Activated CD8-positive, alpha-beta memory T cell treated with anti-CD3 and anti-CD28 coated beads, Interleukin-2, amount 50 U/mL, for 4 hours (primary cell): ENCODE measurements at regions not wholly inside any gene's neighbourhood (a gene's known extent, or its start where the extent isn't known, plus 50 kb on each side); places are given as distances from the start of the nearest gene placed in this dataset.
"Not testable (repeated sequence)": the region's sequence is repeated elsewhere in the genome, so short reads cannot be mapped to it uniquely, and the experiment has no call there.

ENCODE experiments used
- DNase-seq: peaks from one replicate; pipeline ENCODE4 v3.0.0-alpha.2; 2020

DNA sequence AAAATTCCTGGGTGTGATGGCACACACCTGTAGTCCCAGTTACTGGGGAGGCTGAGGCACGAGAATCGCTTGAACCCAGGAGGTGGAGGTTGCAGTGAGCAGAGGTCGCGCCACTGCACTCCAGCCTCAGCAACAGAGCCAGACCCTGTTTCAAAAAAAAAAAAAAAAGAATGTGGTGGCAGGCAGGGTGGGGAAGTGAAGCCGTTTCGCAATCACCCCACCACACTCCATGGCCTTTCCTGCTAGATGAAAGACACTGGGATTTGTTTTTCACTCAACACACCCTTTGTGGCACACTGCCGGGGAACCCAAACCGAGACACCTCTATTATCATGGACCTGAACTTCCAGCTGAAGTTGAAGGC, 172.4 kb upstream of the IQSEC1 start:
- DNase-seq = no peak

DNA sequence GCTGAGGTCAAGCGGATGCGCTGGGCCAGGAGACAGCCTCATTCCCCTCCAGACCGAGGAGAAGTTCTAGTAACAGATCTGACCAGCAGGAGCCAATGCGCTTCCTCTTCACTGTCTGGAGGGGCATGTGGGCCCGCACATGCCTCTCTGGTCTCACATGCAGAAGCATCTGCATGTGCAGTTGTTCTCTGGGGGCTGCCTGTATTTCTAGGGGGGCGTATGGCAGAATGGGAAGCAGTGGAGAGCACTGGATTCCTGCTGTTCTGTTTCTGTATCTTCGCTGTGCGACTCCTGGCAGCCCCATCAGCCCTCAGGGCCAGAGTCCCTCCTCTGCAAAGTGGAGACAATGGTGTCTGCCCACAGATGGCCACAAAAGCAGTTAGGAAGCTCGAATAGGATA, 170.4 kb upstream of the IQSEC1 start:
- DNase-seq = no peak

DNA sequence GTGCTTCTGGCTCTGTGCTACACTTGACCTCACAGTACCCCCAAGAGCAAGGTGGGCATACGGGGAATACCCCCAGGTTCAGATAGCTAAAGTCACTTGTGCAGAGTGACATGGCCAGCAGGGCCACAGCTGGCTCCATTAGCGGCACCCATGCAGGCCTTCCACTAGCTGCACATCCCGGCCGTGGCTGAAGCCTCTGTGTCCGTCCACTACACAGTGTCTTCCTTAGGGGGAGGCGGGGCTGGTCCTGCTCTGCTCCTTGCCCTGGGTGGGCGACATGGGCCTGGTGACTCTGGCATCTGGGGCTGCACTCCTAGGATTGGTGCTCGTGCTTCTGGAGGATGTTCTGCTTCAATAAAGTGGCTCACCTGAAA, 169.1 kb upstream of the IQSEC1 start:
- no peak for DNase-seq

DNA sequence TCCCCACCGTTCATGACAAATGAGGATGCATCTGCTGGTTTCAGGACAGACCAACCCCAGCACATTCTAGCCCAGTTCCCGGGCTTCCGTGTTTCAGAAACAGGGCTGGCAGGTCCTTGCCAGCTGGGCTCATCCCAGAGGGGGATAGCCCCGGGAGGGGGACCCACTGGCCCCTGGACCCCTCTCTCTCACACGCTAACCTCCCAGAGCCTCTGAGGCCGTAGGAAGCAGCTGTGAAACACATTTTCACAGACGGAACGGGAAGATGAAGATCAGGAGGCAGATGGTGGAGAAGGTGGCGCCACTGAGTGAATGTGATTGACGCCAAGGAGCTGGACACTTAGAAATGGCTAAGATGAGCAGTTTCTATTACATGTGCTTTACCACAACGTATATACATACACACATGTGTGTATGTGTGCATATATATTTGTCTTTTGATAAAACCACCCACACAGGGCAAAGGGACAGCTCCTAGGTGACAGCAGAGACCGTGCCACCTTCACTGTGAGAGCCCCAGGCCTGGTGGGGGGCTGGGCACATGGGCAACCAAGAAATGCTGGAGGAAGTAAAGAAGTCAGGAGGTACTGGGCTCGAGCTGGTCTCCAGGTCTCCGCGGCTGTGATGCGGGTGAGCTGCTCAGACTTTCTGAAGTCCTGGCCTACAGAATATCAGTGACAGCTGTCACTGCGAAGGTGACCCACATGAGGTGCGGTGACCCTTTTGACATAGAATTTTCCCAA, 168.6 kb upstream of the IQSEC1 start:
- no peak for DNase-seq

DNA sequence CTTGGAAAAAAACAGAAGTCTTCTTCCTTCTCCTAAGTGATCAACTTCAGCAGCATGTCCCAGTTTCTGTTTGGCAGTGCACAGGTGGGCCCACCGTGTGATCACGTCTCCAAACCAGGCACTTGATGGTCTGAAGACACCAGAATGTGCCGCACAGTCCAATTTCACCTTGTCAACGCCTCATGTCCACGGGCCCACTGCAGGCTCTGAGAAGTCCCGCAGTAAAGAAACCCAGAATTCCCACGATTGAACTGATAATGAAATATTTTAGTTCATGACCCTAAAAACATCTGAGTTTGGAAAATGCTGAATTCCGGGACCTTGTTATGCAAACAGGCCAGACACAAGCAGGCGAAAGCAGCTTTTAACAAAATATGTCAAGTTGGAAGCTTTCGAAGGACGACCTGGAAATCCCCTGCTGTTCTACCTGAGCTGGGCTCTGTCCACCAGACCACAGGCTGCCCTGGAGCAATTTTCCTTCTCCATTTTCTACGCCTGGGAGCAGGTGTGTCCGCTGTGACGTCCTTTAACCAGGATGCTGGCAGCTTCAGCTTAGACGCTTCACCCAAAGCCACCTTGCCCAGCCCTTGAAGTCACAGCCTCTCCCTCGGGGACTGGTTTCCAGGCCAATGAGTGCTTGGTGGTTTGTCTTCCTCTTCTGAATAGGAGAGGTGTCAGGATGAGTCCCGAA, 167.8 kb upstream of the IQSEC1 start:
- DNase-seq = no peak

DNA sequence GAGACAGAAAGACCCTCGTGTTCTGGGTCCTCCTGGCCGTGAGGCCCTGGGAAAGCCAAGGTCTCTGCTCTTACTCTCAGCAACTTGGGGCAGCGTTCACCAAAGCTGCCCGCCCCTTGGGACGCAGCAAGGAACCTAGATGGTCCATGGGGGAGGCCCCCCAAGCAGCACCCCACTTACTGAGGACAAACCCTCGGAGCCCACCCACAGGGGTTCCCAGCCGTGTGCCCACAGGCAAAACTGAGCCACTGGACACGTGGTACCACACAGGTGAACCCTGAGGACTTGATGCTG, 166.2 kb upstream of the IQSEC1 start:
- DNase-seq = no peak

DNA sequence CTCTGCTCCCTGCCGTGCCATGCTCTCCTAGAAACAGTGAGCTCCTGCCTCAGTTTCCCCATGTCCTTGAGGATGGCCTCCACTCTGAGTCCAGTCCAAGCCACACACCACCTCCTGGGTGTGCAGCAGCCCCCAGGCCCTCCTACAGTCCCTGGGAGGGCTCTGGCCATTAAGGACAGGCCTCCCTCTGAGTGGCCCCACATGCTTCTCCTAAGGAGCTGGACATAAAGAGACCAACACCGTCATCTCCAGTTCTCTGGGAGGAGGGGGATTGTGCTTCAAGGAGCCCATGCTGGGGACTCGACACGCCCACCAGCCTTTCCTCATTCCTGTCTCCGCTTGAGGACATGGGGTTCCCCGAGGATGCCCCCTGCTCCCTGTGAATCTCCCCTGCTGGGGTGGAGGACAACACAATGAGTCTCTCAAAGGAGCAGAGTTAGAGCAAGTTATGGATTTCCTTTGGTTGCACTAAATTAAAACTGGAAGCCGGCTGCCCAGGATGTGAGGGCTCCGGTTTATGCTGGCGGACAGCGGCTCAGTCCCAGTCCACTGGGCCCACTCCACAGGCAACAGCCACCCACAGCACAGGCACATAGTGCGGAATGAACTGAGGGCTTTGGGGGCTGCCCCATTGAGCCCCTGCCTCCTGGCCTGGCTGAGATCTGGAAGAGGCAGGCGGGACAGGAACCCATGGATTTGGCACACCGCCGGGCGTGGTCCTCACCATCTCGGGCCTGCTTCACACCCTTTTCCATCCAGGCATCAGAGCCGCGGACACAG, 165.6 kb upstream of the IQSEC1 start:
- DNase-seq = no peak

DNA sequence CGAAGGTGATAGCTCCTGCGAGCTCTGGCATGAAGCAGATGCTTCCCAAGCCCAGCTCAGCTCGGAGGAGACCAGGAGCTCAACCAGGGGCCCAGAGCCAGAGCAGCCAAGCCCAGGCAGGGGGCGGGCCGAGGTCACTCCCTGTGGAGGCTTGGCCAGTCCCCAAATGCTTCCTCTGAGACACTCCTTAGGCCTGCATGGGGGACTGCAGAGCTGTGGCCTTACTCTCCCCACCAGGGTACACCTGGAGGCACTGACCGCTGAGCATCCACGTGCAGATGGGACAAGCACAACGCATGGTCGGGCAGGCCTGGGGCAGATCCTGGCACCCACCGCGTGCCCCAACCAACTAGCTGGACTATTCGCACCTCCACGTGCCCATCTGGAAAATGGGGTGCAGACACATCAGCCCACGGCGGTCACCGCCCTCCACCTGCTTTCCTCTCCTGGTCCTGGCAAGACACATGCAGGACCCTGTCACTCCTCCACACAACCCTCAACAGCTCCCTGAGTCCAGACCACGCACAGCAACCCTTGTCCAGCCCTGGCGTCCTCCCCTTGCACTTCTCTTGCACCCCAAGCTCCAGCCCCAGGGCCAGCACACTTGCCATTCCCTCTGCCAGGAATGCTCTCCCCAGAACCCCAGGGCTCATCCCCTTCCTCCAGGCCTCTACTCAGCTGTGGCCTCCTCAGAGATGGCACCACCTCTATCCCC, 164.7 kb upstream of the IQSEC1 start:
- no peak for DNase-seq

DNA sequence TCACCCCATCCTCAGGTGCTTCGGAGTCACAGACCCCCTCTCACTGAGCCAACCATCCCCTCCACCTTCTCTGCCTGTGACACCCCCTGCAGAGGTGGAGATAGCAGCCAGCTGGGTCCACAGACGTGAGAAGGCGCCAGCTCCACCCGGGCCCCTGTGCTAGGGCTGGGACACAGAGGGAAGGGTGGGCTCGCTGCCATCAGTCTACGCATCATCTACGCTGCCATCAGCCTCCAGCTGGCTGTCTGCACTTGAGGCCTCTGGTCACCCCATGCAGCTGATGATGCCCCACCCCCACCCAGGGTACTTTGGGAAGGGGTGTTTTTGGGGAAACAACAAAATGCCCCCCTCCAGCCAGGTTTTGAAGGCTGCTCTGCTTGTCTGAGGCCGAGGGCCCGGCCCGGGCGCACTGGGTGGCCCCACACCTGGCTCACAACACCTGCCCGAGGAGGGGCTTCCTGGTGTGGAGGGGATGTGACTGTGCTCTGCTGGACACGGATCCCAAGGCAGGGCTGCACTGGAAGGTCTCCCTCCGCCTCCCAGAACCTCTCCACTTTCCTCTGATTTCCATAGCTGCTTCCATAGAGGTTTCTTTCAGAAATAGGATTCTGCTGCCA, 163.4 kb upstream of the IQSEC1 start:
- DNase-seq = no peak

DNA sequence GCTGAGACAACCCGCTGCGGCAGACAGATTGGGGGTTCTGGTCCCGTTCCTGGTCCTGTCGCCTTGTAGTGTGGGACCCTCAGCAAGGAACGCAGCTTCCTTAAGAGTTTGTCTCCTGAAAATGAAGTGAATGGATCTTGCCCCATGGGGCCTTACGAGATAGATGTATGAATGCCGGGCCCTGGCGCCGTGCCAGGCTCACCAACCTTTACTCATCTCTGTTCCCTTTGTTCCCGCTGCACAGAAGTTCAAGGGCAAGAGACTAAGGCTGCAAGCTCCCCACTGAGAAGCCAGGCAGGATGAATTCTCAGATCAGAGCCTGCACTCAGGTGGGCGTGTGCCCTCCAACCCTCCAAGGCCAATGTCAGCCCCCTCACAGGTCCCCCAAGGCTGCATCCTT, 162.7 kb upstream of the IQSEC1 start:
- no peak for DNase-seq

DNA sequence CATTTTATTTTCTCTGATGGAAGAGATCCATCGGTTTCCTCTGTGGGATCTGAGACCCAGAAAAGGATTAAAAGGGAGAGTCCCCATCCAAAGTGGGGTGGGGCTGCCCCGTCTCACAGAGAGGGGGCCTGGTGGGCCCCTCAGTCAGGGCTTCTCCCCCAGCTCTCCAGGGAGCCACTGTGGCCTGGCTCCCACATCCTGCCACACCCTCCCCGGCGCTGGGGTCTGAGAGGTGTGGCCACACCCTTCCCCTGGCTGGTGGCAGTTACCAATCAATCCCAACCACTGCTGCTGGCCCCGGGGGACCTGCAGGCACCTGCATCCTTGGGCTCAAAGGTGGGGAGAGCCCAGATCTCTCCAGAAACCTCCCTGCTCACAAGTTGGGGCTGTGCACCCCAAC, 161.8 kb upstream of the IQSEC1 start:
- DNase-seq = no peak

DNA sequence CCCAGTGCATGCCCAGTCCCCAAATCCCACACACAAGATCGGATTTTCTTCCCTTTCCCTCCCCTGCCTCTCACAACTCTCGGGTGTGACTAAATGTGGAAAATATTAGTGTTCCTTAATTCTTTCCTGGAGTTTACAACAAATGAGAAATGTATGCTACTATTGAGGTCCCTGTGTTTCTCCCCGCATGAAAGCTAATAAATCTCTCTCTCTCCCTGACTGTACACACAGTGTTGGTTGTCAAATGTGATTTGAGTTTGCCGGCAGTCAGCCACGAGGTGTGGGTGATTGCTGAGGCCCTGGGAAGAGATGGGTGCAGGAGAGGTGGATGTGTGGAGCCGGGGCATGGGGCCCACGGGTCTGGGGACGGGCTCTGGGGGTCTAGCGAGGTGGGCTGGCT, 161.4 kb upstream of the IQSEC1 start:
- DNase-seq = no peak

DNA sequence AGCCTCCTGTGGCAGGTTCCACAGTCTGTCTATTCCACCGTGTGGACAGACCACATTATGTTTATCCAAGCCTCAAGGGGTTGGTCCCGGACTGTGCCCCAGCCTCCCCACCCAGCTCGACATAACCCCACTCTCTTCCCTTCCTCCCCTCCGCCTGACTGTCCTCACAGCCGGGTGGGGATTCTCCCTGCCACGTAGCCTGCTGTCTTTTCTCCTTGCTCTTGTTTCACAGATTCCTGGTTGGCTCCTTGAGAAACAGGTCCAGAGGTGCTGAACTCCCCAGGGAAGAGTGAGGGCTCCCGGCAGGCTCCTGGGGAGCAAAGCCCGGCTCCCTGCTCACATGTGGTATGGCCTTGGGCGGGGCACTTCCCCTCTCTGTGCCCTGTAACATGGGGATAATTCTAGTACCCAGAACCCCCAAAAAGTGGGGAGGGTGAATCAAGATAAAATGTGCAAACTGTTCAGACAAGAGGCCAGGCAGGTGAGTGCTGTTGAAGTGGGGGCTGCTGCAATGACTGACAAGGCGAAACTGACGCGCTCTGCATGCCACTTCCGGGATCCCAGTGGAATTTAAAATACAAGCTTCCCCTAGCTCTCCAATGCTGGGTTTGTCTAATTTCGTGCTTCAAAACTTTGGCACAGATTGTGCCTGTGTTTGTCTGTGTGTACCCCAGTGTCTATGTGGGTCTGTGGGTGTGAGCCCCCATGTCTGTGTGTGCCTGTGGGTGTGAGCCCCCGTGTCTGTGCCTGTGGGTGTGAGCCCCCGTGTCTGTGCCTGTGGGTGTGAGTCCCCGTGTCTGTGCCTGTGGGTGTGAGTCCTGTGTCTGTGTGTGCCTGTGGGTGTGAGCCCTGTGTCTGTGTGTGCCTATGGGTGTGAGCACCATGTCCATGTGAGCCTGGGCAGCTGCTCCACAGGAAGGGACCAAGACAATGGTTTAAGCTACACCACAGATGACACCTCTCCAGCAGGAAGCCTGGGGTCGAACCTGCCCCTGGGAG, 160.6 kb upstream of the IQSEC1 start:
- no peak for DNase-seq

DNA sequence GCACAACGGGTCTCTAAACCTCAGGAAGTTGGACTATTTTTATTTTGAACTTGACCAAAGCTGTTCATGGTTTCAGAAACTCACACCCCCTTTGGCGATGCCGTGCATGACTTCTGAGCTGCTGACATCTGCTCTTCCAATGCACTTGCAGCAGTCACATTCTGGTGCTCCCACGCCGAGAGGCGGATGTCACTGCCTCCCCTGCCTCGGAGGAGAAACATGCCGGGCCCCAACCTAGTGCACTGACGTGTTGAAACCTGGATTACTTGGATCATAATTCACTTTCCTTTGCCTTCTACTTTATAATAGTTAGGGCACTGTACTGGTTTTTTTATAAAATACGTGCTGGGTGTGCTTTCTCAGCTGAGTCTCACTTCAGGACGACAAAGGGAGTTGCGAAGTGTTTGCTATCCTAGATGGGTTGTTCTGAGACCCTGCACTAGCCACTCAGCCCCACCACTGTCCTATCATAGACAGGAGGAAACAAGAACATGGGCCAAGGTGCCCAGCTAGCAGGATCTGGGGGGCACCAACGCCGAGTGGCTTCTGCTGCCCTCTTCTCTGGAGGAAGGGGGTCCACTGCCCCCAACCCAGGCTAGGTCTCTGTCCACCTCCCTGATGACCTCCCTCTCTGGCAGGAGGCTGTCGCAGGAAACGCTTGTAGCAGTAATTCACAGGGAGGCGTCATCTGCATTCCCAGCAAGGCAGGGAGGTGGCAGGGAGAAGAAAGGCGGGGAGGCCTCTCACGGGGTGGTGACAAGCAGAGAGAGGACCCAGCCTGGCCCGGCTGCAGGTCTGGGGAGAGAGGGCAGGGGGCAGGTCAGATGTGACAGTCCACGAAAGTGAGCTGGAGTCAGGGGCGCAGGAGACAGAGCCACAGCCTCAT, 158.8 kb upstream of the IQSEC1 start:
- DNase-seq = no peak

DNA sequence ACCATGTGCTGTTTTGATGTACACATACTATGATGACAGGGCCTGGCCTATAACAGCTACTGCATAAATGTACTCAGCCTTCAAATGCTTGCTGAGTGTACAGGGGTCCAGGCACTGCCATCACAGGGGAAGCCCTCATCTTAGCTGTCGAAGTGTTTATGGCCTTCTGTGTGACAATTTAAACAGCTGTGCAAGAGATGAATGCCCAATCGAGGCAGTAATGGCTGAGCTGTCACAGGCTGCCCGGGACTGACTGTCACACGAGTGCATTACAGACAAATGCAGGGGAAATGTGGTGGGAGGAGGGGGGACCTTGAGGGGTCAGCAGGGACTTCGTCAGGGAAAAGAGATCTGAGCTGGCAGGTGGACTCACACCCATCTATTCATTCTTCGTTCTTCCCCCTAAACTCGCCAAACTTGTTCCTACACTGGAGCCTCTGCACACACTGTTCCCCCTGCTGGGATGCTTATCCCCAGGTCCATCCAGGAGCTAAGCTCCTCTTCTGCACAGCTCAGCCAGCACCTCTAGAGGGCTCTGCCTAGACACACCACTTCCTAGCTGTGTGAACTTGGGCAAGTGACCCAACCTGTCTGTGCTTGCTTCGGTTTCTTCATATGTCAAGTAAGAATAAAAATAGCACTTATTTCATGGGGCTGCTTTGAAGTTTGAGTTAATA, 156.2 kb upstream of the IQSEC1 start:
- DNase-seq = no peak

DNA sequence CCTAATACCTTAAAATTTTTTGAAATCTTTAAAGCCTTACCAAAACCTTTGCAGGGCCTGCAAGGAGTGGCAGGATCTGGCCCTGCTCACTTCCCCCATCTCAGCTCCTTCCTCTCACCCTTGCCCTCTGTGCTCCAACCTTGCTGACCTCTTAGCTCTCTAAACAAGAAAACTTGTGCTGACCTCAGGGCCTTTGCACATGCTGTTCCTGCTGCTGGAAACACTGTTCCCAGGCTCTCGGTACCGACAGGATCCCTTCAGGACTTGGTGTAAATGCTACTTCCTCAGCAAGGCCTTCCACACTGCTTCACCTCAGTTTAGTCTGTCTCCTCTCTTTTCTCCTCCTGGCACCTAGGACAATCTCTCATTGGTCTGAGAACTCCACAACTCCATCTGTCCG, 155.4 kb upstream of the IQSEC1 start:
- no peak for DNase-seq

DNA sequence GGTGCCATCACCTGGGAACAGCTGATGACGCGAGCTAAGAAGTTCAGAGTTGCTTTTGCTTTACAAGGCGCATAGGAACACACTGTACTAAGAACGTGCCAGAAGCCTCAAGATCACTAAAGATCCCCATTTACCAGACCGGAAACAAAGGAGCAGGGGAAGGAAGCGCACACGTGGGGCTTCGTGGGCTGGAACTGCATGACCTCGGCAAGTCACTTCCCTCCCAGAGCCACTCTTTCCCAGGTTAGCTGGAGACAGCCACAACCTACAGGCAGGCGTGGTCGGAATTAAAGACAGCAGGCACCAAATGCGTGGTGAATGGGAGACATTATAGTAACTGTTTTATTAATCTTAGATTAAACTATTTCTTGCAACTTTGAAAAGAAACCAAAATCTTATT, 154.9 kb upstream of the IQSEC1 start:
- DNase-seq = not testable (repeated sequence)

DNA sequence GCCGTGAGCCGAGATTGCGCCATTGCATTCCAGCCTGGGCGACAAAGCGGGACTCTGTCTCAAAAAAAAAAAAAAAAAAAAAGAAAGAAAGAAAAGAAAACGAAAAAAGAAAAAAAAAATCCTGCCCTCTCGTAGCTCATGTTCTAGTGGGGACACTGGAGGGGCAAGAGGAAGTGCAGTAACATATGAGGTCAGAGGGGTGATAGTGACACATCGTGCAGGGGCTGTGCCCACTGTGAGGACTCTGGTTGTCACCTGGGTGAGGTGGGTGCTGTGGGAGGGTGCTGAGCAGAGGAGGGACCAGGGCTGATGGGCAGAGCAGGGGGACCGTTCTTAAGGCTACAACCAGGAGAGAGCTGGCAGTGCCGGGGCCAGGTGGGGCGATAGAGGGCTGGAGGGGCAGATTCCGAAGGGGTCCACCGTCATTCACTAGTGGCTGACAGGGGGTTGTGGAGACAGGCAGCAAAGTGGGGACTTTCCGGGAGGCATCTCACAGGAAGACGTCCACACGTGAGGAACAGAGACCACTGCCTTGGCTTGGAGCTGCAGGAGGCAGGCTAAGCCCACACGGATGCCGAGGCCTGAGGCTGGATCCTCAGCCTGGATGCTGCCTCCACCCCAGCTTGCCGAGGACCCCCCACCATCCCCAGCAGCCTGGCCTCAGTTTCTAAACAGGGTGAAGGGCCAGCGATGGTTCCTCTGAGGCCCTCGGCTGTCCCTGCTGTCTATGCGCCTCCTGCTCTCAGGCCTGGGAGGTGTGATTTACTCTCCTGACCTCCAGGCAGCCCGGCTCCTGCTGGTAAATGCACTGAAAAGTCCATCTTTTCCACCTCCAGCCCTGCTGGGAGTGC, 154.3 kb upstream of the IQSEC1 start:
- no peak for DNase-seq

DNA sequence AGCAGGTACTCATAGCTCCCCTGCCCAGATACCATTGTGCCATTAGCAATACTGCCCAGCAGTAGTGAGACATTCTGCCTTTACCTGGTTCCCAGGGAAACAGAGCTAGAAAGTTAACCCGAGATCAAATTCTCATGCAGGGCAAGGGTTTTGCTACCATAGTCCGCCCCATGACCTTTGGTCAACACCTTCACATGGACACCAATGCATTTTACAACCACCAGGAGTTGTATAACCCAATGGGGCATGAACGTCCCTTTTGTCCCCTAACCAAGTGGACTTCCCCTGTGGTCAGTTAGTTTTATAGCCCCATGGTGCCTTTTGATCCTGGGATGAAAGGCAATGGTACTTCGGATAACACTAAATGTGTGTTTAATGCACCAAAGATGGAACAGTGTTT, 151.7 kb upstream of the IQSEC1 start:
- DNase-seq = no peak
